H1 (cell line): ENCODE measurements at regions not wholly inside any gene's neighbourhood (a gene's known extent, or its start where the extent isn't known, plus 50 kb on each side); places are given as distances from the start of the nearest gene placed in this dataset.

Experiments used
- CTCF ChIA-PET: fragments of 300-600 bp; sonication (Branson Sonifier 250); formaldehyde crosslinking; loops from one replicate; lab custom pipeline; 2021; ENCODE audit not compliant: partially characterized antibody; lab: Charles Lee
- POLR2A ChIA-PET: fragments of 300-600 bp; sonication (Branson Sonifier 250); formaldehyde crosslinking; loops from one replicate; lab custom pipeline; 2021; ENCODE audit warnings: inconsistent platforms; ENCODE audit not compliant: partially characterized antibody; lab: Charles Lee
- DNase-seq, 2 experiments: peaks; one replicate each; pipeline versions ENCODE4 v3.0.0 to v3.0.0-alpha.2; 2010 to 2022; ENCODE audit warnings: low spot score in 2 of 2, low read depth in 1 of 2, mixed read lengths in 1 of 2
- FAIRE-seq: peaks from 2 replicates; lab custom pipeline; 2011; peaks lifted over from hg19 to GRCh38; lab: Jason Lieb, UNC
- H2AFZ ChIP-seq: 2 replicates; pipeline ENCODE4 v1.8.1; 2012; ENCODE audit warnings: low read length, inconsistent platforms
- H2AK5ac ChIP-seq: 2 replicates; pipeline ENCODE4 v1.6.1; 2013; ENCODE audit warnings: low read depth, low read length
- H2BK120ac ChIP-seq: replicated peaks from 2 replicates; pipeline ENCODE3; 2013; ENCODE audit warnings: low read depth, low read length, inconsistent platforms
- H2BK12ac ChIP-seq: 2 replicates; pipeline ENCODE4 v1.6.1; 2013; ENCODE audit warnings: low read depth, low read length
- H2BK15ac ChIP-seq: 2 replicates; pipeline ENCODE4 v1.6.1; 2013; ENCODE audit warnings: low read length
- H2BK20ac ChIP-seq: 2 replicates; pipeline ENCODE4 v1.6.1; 2013; ENCODE audit warnings: low read length
- H2BK5ac ChIP-seq: 2 replicates; pipeline ENCODE4 v1.6.1; 2013; ENCODE audit warnings: low read depth, low read length
- H3K14ac ChIP-seq: 2 replicates; pipeline ENCODE4 v1.6.1; 2013; ENCODE audit warnings: inconsistent platforms; ENCODE audit not compliant: insufficient read length
- H3K18ac ChIP-seq: 2 replicates; pipeline ENCODE4 v1.6.1; 2013; ENCODE audit warnings: low read length; ENCODE audit errors: extremely low read depth
- H3K23ac ChIP-seq: 2 replicates; pipeline ENCODE4 v1.6.1; 2013; ENCODE audit warnings: inconsistent platforms; ENCODE audit not compliant: insufficient read length
- H3K23me2 ChIP-seq: 2 replicates; pipeline ENCODE4 v1.6.1; 2013; ENCODE audit warnings: low read depth, low read length
- H3K27ac ChIP-seq: 2 replicates; pipeline ENCODE4 v1.6.1; 2011; ENCODE audit warnings: low read depth, low read length, inconsistent platforms
- H3K27me3 ChIP-seq, 4 experiments: replicated peaks in 1 of 4; 1 replicate in 1 of 4; 2 replicates in 3 of 4; pipeline versions ENCODE4 v1.6.1 to v1.8.1; 2011 to 2013; ENCODE audit warnings: low read length in 3 of 4, mild to moderate bottlenecking in 3 of 4, inconsistent platforms in 2 of 4, mixed read lengths in 2 of 4, moderate library complexity in 1 of 4; ENCODE audit not compliant: control insufficient read depth in 3 of 4, insufficient read depth in 3 of 4; ENCODE audit errors: extremely low read depth in 1 of 4
- H3K36me3 ChIP-seq, 4 experiments: 2 replicates each; pipeline versions ENCODE4 v1.6.1 to v1.8.1; 2011 to 2013; ENCODE audit warnings: mild to moderate bottlenecking in 4 of 4, low read length in 3 of 4, moderate library complexity in 2 of 4, control low read depth in 1 of 4, inconsistent platforms in 1 of 4; ENCODE audit not compliant: insufficient read depth in 4 of 4, control insufficient read depth in 2 of 4
- H3K4ac ChIP-seq: replicated peaks from 2 replicates; pipeline ENCODE3; 2013; ENCODE audit warnings: low read length, low read depth, mixed read lengths, inconsistent platforms; ENCODE audit not compliant: insufficient read length
- H3K4me1 ChIP-seq, 4 experiments: replicated peaks in 1 of 4; 1 replicate in 1 of 4; 2 replicates in 3 of 4; pipeline versions ENCODE4 v1.6.1 to v1.8.1; 2011 to 2013; ENCODE audit warnings: low read length in 3 of 4, inconsistent platforms in 2 of 4, mixed read lengths in 1 of 4; ENCODE audit not compliant: insufficient read depth in 4 of 4, control insufficient read depth in 3 of 4
- H3K4me2 ChIP-seq, 2 experiments: 2 replicates each; pipeline versions ENCODE4 v1.6.1 to v1.8.1; 2011 to 2013; ENCODE audit warnings: low read depth in 2 of 2, low read length in 2 of 2, control low read depth in 1 of 2, inconsistent platforms in 1 of 2, mild to moderate bottlenecking in 1 of 2; ENCODE audit not compliant: insufficient read depth in 1 of 2
- H3K4me3 ChIP-seq, 4 experiments: fragments of 200-600, 300-600 bp in 1 of 4; sonication (generic), shearing (Covaris generic), sonication (Bioruptor Twin) in 1 of 4; 2 replicates each; pipeline versions ENCODE4 v1.5.1 to v1.8.1; 2011 to 2016; ENCODE audit warnings: low read length in 4 of 4, low read depth in 3 of 4, control low read depth in 2 of 4, inconsistent platforms in 2 of 4, mild to moderate bottlenecking in 2 of 4, mixed read lengths in 1 of 4, moderate library complexity in 1 of 4; ENCODE audit not compliant: insufficient read depth in 2 of 4; ENCODE audit errors: extremely low read depth in 1 of 4
- H3K56ac ChIP-seq: replicated peaks from 2 replicates; pipeline ENCODE3; 2013; ENCODE audit warnings: low read depth, mild to moderate bottlenecking, mixed read lengths, low read length, inconsistent platforms; ENCODE audit not compliant: insufficient read length
- H3K79me1 ChIP-seq: 2 replicates; pipeline ENCODE4 v1.6.1; 2013; ENCODE audit warnings: low read depth, low read length, control low read depth
- H3K79me2 ChIP-seq, 2 experiments: 2 replicates each; pipeline versions ENCODE4 v1.6.1 to v1.8.1; 2012 to 2013; ENCODE audit warnings: low read length in 2 of 2, mild to moderate bottlenecking in 2 of 2, inconsistent platforms in 1 of 2; ENCODE audit not compliant: insufficient read depth in 2 of 2, control insufficient read depth in 1 of 2
- H3K9ac ChIP-seq, 4 experiments: replicated peaks in 1 of 4; 1 replicate in 1 of 4; 2 replicates in 3 of 4; pipeline versions ENCODE4 v1.6.1 to v1.8.1; 2011 to 2013; ENCODE audit warnings: low read depth in 3 of 4, low read length in 3 of 4, control low read depth in 2 of 4, mild to moderate bottlenecking in 2 of 4, moderate library complexity in 2 of 4, inconsistent platforms in 1 of 4; ENCODE audit errors: extremely low read depth in 1 of 4
- H3K9me3 ChIP-seq, 2 experiments: 2 replicates each; pipeline versions ENCODE4 v1.6.1 to v1.8.1; 2012 to 2013; ENCODE audit warnings: mild to moderate bottlenecking in 2 of 2, moderate library complexity in 2 of 2, control low read depth in 1 of 2, inconsistent platforms in 1 of 2, low read depth in 1 of 2, low read length in 1 of 2, mixed read lengths in 1 of 2; ENCODE audit not compliant: insufficient read depth in 2 of 2
- H4K20me1 ChIP-seq, 2 experiments: replicated peaks in 1 of 2; 2 replicates each; pipeline versions ENCODE3 to v1.8.1; 2011 to 2013; ENCODE audit warnings: inconsistent platforms in 2 of 2, low read length in 2 of 2, mild to moderate bottlenecking in 1 of 2; ENCODE audit not compliant: insufficient read depth in 2 of 2, control insufficient read depth in 1 of 2
- H4K5ac ChIP-seq: 2 replicates; pipeline ENCODE4 v1.6.1; 2013; ENCODE audit warnings: low read length, low read depth, mixed read lengths, inconsistent platforms; ENCODE audit not compliant: insufficient read length
- H4K8ac ChIP-seq: 2 replicates; pipeline ENCODE4 v1.8.0; 2013; ENCODE audit warnings: mild to moderate bottlenecking, moderate library complexity, low read length, inconsistent platforms; ENCODE audit not compliant: insufficient read depth; ENCODE audit errors: extremely low read depth
- H4K91ac ChIP-seq: replicated peaks from 2 replicates; pipeline ENCODE3; 2013; ENCODE audit warnings: low read length, mixed read lengths, inconsistent platforms; ENCODE audit not compliant: insufficient read length
- CTCF ChIP-seq, 3 experiments: IDR thresholded peaks; 1 replicate in 2 of 3; 2 replicates in 1 of 3; pipeline versions ENCODE4 v1.5.1 to v1.6.1; 2011; ENCODE audit warnings: low read length in 3 of 3, mild to moderate bottlenecking in 3 of 3, inconsistent platforms in 2 of 3, low read depth in 1 of 3, moderate library complexity in 1 of 3; ENCODE audit not compliant: insufficient read depth in 1 of 3; ENCODE audit errors: control extremely low read depth in 1 of 3
- HDAC2 ChIP-seq, 2 experiments: fragments of 300-600 bp in 1 of 2; sonication (generic) in 1 of 2; IDR thresholded peaks; 2 replicates each; pipeline ENCODE4 v1.6.1; 2011 to 2012; ENCODE audit warnings: low read depth in 2 of 2, low read length in 2 of 2, mild to moderate bottlenecking in 2 of 2, moderate library complexity in 2 of 2, borderline replicate concordance in 1 of 2, inconsistent platforms in 1 of 2
- HDAC6 ChIP-seq: IDR thresholded peaks from one replicate; pipeline ENCODE4 v1.7.1; 2012; ENCODE audit warnings: low read depth, mild to moderate bottlenecking, inconsistent platforms, low read length, moderate library complexity
- WGBS, 2 experiments: shearing (Covaris generic) in 1 of 2; methylation state at CpG; one replicate each; pipeline versions ENCODE4 v1.1.6 to v1.1.7; 2013 to 2015; ENCODE audit warnings: low lambda C conversion rate in 2 of 2, mixed read lengths in 2 of 2, inconsistent platforms in 1 of 2, low coverage in 1 of 2, missing lambda C conversion rate in 1 of 2; ENCODE audit not compliant: insufficient replicate concordance in 2 of 2, insufficient coverage in 1 of 2, insufficient read length in 1 of 2; ENCODE audit errors: extremely low coverage in 1 of 2, missing lambda C conversion rate in 1 of 2; 5-methylcytosine and 5-hydroxymethylcytosine counted together

- 98% methylated on average over 2 of the region's 2 CpGs; no CpG with 5 or more reads in 1 of the 2 experiments for WGBS, 2 experiments
- Histone ChIP-seq H2BK15ac (no peak overlapping the region), H2BK20ac (no peak overlapping the region), H4K8ac (no peak overlapping the region), H2AFZ (no peak overlapping the region), H3K9me3 (no peaks in the 10 kb centered on the region), H2BK12ac (no peak overlapping the region), H3K56ac (no peak overlapping the region), H3K79me1 (no peaks in the 10 kb centered on the region), H4K20me1 (no peaks in the 10 kb centered on the region), H2BK120ac (no peak overlapping the region), H3K14ac (no peak overlapping the region), H3K4me2 (no peak overlapping the region), H3K36me3 (no peaks in the 10 kb centered on the region), H2BK5ac (no peak overlapping the region), H3K27ac (no peak overlapping the region), H3K18ac (no peak overlapping the region), H3K4ac (no peak overlapping the region), H3K4me1 (no peaks in the 10 kb centered on the region), H3K23ac (no peak overlapping the region), H3K27me3 (no peaks in the 10 kb centered on the region), H2AK5ac (no peak overlapping the region), H4K91ac (no peak overlapping the region), H4K5ac (no peak overlapping the region), H3K79me2 (no peaks in the 10 kb centered on the region), H3K9ac (no peak overlapping the region), H3K23me2 (no peaks in the 10 kb centered on the region), H3K4me3 (no peak overlapping the region)
- no peak for DNase-seq
- ChIA-PET POLR2A (no interaction called here), CTCF (no interaction called here)
- TF ChIP-seq HDAC6, result no peak
- TF ChIP-seq HDAC2 (IDR thresholded peaks at IDR 0.05; ENCODE audit: borderline replicate concordance in 1 of 2, low read depth in 2 of 2, low read length in 2 of 2), result no peak
- no peak for TF ChIP-seq CTCF (IDR thresholded peaks at IDR 0.05; ENCODE audit: control extremely low read depth in 1 of 3, insufficient read depth in 1 of 3, low read depth in 1 of 3, low read length in 3 of 3)
- FAIRE-seq, result no peak
These were observed 193.0 kb upstream of the MAP1B start for GRCh38 chr5:71914281-71914680.
